Central memory CD4-positive, alpha-beta T cell (primary cell): ENCODE measurements at regions not wholly inside any gene's neighbourhood (a gene's known extent, or its start where the extent isn't known, plus 50 kb on each side); places are given as distances from the start of the nearest gene placed in this dataset.
"Not testable (repeated sequence)": the region's sequence is repeated elsewhere in the genome, so short reads cannot be mapped to it uniquely, and the experiment has no call there.

ENCODE experiments used
- DNase-seq: peaks from one replicate; pipeline ENCODE4 v3.0.0; 2022

DNA sequence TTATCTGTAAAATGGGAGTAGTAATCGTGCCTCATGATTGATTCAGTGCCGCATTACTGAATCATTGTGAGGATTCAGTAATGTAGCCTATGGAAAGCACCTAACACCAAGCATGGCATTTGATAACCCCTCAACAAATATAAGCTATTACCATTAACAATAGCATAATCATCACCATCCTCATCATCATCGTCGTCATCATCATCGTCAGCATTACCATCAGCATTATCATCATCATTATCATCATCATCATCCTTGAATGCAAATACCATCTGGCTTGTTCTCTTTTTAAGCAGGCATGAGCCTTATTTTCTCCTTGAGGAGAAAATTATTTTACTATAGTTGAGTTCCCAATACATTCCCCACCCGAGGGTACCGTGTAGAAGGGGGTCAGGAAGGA, 115.4 kb upstream of the PTPRG start:
- no peak for DNase-seq

DNA sequence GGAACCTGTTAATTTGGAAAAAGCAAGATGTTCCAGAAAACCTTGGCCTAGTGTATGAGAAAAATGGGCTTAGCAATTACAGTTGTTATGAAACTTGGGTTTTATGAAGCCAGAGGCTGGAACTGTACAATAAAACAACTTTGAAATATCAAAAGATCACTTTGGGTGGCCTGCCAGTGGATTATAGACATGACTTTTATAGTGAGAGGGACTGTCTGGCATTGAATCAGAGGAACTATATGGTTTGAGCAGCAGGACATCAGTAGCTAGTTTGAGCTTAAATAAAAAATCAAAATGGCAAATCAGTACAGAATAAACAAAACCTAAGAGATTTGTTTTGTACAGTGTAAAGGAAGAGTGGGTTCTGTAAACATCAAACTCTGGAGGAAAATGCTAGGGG, 115.0 kb upstream of the PTPRG start:
- no peak for DNase-seq

DNA sequence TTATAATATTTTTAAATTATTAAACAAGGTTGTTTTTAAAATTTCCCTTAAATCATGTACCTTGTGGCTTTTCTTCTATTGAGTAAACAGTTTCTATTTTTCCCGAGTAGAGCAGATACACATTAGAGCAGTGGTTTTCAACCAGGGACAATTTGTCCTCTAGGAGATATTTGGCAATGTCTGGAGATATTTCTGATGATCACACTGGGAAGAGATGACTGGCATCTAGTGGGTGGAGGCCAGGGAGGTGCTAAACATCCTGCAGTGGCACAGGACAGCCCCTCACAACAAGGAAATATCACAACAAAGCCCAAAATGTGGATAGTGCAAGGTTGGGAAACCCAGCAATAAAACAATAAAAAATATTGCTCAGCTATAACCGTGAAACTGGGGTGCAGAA, 113.0 kb upstream of the PTPRG start:
- no peak for DNase-seq

DNA sequence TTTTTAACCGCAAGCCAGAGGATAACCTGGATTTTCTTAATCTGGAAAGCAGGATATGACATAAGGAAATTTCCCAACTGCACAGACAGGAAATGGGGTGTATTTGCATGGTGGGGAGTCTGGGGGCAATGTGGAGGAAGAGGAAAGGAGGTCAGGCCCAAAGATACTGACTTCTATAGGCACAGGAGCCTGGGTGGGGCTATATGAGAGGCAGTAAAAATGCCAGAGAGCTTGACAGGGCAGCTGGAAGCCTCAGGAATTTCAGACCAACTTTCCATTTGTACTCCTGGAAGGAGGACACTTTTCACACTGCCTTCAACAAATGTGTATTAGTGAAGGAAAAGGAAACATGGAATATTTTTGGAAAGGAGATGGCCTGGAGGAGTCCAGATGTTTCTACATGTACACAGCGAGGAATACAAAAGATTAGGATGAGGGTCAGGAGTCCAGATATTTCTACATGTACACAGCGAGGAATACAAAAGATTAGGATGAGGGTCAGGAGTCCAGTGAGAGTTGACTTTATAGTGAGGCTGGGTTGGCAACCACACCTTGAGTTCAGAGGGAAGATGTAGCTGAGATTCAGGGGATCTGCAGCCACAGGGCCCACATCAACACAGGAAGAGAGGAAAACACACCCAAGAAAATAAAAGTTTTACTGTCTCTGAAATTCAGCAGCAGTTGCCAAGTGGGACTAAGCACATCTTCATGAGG, 111.9 kb upstream of the PTPRG start:
- no peak for DNase-seq

DNA sequence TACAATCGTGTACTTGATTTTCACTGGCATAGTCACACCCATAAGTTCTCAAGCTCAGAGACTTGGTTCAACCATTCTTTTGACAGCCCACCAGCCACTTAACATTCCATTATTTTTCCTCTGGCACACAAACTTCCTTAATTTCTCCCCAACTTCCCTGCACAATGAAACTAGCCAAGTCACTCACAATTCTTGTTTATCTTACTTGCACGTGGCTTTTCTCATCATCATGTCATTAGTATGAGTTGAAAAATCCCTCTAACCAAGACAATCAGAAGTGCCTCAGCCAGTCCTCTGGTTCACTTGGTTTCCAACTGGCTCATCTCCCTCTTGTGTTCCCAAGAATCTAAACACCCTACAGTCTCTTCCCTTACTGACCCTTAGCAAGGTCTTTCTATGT, 110.5 kb upstream of the PTPRG start:
- DNase-seq: no peak

DNA sequence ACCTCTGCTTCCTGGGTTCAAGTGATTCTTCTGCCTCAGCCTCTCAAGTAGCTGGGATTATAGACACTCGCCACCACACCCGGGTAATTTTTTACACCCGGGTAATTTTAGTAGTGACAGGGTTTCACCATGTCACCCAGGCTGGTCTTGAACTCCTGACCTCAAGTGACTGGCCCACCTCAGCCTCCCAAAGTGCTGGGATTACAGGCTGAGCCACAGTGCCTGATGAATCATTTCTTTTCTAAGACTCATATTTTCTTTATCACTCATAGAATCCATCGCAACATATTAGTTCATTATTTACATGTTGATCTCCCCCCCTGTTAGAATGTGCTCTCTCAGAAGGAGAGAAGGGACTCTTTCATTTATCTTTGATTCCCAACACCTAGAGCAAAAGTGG, 109.5 kb upstream of the PTPRG start:
- no peak for DNase-seq

DNA sequence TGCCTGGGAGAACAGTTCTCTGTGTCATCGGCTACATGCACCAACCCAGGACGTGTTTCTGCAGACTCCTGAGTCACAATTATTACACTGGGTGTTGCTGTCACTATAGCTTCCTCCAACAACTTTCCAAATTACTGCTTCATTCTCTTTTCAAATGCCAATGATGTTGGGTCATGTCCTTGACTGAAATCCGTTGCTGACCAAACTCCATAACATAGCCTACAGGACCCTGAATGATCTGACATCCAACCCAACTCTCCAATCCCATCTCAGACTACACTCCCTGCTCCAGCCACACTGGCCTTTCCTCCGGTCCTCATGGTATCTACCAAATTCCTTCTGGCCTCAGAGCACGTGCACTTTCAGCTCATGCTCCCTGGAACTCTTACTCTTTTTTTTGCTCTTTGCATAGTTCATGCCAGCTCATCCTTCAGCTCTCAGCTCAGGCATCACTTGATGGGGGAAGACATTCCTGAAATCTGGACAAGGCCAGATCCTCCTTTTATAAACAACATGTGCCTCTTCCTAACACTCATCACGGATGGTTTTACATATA, 108.8 kb upstream of the PTPRG start:
- DNase-seq: no peak

DNA sequence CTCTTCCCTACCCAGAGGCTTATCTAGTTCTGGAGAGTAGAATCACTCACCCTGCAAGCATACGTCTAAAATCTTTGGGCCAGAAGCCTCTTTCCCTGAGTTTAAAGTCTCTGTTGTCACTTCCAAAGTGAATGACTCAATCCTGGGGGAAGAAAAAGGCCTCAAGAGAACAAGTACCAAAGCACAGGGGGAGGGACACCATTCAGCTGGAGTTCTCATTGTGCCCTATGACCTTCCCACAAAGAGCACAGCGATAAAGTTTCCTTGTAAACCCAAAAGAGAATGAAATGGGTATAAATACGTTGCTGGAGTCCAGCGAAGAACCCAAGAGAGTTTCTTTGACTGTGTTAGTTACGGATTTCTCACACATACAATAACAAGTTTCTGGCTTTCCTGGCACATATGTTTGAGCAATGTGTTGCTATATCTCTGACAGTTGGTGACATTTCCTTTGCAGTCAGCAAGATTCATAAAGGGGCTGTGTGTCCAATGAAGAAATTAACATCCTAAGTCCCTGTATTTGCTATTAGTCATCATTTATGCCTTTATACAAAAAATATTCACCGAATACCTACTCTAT, 107.3 kb upstream of the PTPRG start:
- DNase-seq: no peak

DNA sequence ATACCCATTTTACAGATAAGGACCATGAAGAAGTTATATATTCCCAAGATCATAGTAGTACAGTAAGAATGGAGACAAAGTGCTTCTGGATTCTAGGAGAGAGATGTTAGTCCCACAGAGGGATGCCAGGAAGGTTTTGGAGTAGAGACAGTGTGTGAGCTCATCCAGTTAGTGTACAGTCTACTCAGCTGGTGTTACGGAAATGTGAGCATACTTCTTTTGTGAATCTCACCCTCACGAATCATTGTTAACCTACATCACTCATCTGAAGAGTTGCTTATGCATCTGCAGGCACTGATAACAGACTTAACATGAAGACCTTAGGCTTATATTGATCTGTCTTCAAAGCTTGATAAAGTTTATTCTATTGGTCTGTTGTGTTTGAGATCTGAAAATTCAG, 106.6 kb upstream of the PTPRG start:
- DNase-seq: no peak

DNA sequence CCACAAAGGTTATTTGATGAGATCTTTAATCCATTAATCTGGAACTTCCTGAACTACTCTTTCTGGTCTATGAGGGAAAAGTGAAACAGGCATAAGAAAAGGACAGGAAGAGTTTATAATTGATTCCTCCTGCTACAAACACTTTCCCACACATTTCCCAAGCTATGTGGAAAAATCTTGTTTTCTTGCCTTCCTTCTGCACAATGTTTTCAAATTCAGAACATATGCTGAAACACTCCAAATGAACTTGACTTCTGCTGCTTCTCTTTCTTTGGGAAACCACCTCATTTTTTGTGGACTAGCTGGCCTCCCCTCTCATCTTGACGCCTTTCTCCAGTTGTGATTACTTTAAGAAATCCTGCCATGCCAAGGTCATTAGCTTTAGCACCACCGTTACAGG, 100.7 kb upstream of the PTPRG start:
- DNase-seq: no peak

DNA sequence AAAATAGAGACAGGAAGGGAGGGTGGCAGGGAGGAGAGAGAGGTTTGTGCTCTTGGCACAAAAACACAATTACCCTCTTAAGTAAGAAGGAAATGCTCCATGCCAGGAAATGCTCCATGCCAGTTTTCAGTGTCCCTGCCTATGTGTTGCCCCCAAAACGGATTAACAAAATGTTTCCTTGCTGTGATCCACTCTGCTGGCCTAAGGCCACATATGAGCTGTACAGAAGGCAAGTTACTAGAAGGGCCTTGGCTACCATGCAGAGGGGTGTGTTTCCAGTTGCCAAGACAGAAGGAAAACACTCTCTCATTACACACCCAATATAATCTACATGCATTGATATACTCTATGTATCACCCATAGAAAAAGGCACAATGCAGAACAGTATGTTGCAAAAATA, 98.2 kb upstream of the PTPRG start:
- DNase-seq: no peak

DNA sequence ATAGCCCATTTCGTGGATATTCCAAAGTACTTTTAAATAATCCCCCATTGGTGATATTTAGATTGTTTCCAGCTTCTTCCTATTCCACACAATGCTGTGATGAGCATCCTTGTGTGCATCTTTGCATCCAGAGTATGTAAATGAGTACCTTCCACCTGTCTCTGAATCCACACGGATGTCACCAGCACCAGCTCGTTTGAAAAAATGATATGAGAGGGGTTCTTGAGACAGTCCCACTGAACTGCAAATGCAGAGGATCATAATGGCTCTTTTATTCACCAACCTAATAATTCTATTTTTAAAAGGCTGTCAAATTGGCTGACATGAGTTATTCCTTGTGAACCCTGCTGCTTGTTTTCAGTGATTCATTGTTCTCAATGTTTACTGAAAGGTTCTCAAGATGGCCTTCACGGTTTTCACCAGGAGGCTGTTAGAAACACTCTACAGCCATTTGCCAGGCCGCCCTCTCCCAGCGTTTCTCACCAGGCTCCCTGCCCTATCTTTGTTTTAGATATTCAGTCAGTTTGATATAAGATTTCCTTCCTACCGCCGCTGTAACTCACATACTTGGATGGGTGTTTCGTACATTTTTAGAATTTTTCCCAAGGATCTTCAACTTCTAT, 96.7 kb upstream of the PTPRG start:
- no peak for DNase-seq

DNA sequence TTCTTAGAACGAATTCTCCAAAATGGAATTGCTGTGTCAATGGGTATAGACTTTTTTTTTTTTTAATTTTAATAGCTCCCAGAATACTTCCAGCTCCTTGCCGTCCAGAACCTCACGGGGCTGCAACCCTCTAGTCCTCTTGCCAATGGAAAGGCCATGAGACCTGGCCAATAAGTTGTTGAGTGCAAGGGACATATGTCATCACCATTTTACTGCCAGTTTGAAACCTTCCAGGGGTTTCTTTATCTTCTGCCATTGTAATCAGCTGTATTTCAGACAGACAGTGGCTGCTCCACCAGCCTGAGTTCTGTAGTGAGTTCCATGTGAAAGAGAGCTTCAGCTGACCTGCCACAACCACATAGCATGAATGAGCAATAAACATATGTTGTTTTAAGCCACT, 95.0 kb upstream of the PTPRG start:
- no peak for DNase-seq

DNA sequence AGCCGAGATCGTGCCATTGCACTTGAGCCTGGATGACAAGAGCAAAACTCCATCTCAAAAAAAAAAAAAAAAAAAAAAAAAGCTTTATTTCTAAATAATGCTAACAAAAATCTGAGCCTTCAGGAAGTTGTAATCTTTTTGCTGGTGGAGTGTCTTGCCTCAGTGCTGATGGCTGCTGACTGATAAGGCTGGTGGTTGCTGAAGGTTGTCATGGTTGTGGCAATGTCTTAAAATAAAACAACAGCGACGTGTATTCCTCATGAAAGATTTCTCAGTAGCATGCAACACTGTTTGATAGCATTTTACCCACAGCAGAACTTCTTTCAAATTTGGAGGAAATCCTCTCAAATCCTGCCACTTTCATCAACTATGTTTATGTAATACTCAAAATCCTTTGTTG, 77.4 kb upstream of the PTPRG start:
- DNase-seq: no peak

DNA sequence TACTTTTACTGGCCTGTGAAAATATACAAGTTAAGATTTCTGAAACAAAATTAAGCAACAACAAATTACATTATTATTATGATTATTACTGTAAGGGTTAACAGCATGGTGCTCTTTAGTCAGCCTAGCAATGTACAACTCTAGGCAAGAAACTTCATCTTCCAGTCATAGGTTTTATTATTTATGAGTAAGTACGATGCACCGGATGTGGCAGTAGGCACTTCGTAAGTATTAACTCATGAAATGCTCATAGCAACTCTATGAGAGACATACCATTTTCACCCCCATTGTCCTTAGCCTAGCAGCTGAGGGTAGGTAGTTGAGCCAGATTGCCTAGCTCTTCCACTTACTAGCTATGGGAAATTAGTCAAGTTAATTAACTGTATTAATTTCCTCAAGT, 68.0 kb upstream of the PTPRG start:
- DNase-seq: no peak

DNA sequence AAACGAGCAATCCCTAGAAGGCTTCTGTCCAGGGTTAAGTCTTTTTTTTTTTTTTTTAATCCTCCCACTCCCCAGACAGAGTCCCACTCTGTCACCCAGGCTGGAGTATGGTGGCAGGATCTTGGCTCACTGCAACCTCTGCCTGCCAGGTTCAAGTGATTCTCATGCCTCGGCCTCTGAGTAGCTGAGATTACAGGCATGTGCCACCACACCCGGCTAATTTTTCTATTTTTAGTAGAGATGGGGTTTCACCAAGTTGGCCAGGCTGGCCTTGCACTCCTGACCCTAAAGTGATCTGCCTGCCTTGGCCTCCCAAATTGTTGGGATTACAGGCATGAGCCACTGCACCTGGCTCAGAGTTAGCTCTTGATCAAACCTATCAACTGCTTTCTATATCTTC, 67.1 kb upstream of the PTPRG start:
- DNase-seq: not testable (repeated sequence)

DNA sequence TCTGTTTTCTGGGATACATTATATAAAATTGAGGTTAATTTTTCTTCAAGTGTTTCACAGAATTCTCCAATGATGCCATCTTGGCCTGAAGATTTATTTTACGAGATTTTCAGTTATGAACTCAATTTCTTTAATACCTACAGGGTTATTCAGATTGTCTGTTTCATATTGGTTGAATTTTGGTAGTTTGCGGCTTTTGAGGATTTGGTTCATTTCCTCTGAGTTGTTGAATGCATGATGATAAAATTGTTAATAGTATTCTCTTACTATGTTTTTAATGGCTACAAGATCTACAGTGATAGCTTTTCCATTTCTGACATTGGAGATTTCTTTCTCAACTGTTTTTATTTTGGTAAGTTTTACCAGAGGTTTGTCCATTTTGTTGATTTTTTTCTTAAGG, 63.9 kb upstream of the PTPRG start:
- DNase-seq: no peak

DNA sequence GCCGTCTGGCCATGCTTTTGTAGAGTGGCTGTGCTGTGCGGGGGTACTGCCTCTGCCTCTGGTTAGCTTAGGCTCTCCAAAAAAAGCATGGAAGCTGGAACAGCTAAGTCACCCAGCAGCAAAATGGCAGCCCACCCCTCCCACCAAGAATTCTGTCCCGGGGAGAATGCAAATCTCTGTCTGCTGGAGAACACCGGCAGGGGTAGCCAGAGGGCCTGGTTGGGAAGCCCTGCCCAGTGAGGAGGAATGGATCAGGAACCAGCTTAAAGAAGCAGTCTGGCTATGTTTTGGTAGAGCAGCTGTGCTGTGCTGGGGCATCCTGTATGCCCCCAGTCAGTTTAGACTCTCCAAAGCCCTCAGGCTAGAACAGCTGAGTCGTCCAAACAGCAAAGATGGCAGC, 56.2 kb upstream of the PTPRG start:
- no peak for DNase-seq

DNA sequence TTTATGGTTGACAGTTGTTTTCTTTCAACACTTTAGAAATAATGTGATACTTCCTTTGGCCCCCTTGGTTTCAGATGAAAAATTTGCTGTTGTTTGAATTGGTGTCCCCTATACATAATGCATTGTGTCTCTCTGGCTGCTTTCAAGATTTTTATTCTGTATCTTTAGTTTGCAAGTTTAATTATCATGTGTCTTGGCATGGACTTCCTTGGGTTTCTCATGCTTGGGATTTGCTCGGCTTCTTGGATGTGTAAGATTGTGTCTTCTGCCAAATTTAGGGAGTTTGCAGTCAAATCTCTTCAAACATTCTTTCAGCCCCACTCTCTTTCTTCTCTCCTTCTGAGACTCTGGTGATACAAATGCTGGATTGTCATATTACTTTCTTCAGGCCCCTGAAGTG, 53.4 kb upstream of the PTPRG start:
- no peak for DNase-seq
